ENCODE measurements at regions not wholly inside any gene's neighbourhood (a gene's known extent, or its start where the extent isn't known, plus 50 kb on each side); places are given as distances from the start of the nearest gene placed in this dataset.

DNA sequence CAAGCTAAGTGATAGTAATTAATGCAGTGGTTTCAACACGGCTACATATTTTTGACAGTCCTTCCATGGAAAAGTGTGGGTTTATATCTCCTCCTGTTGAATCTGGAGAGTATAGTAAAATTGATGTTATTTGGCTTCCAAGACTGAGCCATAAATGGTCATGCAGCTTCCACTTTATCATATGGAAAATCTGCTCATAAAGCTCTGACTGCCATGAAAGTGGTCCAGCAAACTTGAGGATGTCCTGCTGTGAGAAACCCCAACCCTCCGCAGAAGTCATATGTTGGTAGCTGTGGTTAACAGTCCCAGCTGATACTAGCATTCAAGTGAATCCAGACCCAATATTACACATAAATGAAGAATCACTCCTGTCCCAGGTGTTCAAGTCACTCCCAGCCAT lies 378.3 kb downstream of the KCTD16 start:
- no peak for DNase-seq
- Histone ChIP-seq H3K27ac (no peak overlapping the region), H3K9me3 (ENCODE audit: low read depth) (no peaks in the 10 kb centered on the region), H3K4me2 (ENCODE audit: unreplicated experiment) (no peak overlapping the region), H3F3A (ENCODE audit: insufficient read depth) (no peaks in the 10 kb centered on the region), H3K9ac (no peak overlapping the region), H4K20me1 (ENCODE audit: insufficient read depth) (no peaks in the 10 kb centered on the region), H3K27me3 (replicated peaks; ENCODE audit: insufficient read depth) (no peaks in the 10 kb centered on the region), H3K79me2 (ENCODE audit: insufficient read depth) (no peaks in the 10 kb centered on the region), H3K4me1 (ENCODE audit: insufficient read depth) (peaks cover 9% of the 10 kb centered on the region; the same call in 1 of the 2 replicates), H3K9me2 (ENCODE audit: insufficient read depth) (no peaks in the 10 kb centered on the region), H3K4me3 (no peak overlapping the region), H2AFZ (no peak overlapping the region), H3K36me3 (ENCODE audit: low read depth) (no peaks in the 10 kb centered on the region)
- in situ Hi-C loops (cut with MboI), result no loop called here
- TF ChIP-seq EZH2phosphoT487 (IDR thresholded peaks at IDR 0.05; ENCODE audit: insufficient read depth, low read depth) (no peak), EZH2 (IDR thresholded peaks at IDR 0.05; ENCODE audit: insufficient read depth, poor library complexity, severe bottlenecking) (no peak)
- WGBS, 2 experiments (ENCODE audit: low coverage in 1 of 2, low lambda C conversion rate in 2 of 2, missing lambda C conversion rate in 2 of 2), result 61 to 63% methylated on average over 2 of the region's 2 CpGs

DNA sequence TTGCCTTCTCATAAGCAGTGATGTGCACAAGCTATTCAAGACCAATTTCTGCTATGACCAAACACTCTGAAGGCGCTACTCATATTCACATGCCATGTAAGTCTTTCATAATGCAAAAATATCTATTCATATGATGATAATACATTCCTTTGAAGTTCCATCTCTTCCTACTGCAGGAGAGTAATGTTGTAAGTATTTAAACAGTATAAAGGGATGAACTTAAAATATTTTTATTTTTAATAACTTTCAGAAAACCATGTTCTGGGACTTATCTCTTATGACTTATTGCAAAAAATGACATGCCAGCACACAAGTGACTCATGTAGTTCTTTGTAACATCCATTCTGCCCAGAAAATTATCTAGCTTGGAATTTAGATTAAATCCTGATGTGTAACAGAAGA lies 376.4 kb downstream of the KCTD16 start:
- Histone ChIP-seq H3K9me2 (ENCODE audit: insufficient read depth) (no peaks in the 10 kb centered on the region), H3K4me2 (ENCODE audit: unreplicated experiment) (no peak overlapping the region), H3K36me3 (ENCODE audit: low read depth) (no peaks in the 10 kb centered on the region), H2AFZ (no peak overlapping the region), H3K4me1 (ENCODE audit: insufficient read depth) (peaks cover 9% of the 10 kb centered on the region; the same call in 1 of the 2 replicates), H3K79me2 (ENCODE audit: insufficient read depth) (no peaks in the 10 kb centered on the region), H4K20me1 (ENCODE audit: insufficient read depth) (no peaks in the 10 kb centered on the region), H3K27ac (no peak overlapping the region), H3K27me3 (replicated peaks; ENCODE audit: insufficient read depth) (no peaks in the 10 kb centered on the region), H3K9ac (no peak overlapping the region), H3F3A (ENCODE audit: insufficient read depth) (no peaks in the 10 kb centered on the region), H3K4me3 (no peak overlapping the region), H3K9me3 (ENCODE audit: low read depth) (no peaks in the 10 kb centered on the region)
- DNase-seq, result peak; percentile 44
- in situ Hi-C loops (cut with MboI), result no loop called here
- TF ChIP-seq EZH2phosphoT487 (IDR thresholded peaks at IDR 0.05; ENCODE audit: insufficient read depth, low read depth), result no peak
- TF ChIP-seq EZH2 (IDR thresholded peaks at IDR 0.05; ENCODE audit: insufficient read depth, poor library complexity, severe bottlenecking), result no peak
- 18% methylated on average over 1 of the region's 1 CpG for WGBS, 2 experiments (ENCODE audit: low coverage in 1 of 2, low lambda C conversion rate in 2 of 2, missing lambda C conversion rate in 2 of 2)

DNA sequence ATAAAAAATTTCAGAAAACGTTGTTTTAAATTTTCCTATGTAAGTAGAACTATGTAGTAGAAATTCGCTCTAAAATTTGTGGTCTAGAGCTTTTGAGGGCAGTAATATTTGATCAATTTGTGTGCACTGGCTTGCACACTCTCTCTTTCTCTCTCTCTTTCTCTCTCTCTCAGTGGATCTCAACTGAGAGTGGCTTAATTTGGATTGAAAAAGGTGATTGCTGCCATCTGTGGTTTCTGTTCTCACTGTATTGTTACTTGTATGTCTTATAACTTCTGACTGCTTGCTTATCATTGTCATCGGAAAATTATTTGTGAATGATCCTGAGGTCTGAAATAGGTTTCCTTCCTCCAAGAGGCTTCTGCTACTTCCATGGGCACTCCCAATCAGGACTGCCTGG lies 368.2 kb downstream of the KCTD16 start:
- H3F3A ChIP-seq (ENCODE audit: insufficient read depth), result no peaks in the 10 kb centered on the region
- in situ Hi-C loops (cut with MboI), result no loop called here
- no peaks in the 10 kb centered on the region for H3K79me2 ChIP-seq (ENCODE audit: insufficient read depth)
- no peaks in the 10 kb centered on the region for H3K27me3 ChIP-seq (replicated peaks; ENCODE audit: insufficient read depth)
- DNase-seq, result no peak
- H3K27ac ChIP-seq, result no peak overlapping the region
- no peak overlapping the region for H2AFZ ChIP-seq
- TF ChIP-seq EZH2 (IDR thresholded peaks at IDR 0.05; ENCODE audit: insufficient read depth, poor library complexity, severe bottlenecking) (no peak), EZH2phosphoT487 (IDR thresholded peaks at IDR 0.05; ENCODE audit: insufficient read depth, low read depth) (no peak)
- no peaks in the 10 kb centered on the region for H3K36me3 ChIP-seq (ENCODE audit: low read depth)
- H3K4me2 ChIP-seq (ENCODE audit: unreplicated experiment), result no peak overlapping the region
- no peaks in the 10 kb centered on the region for H3K9me2 ChIP-seq (ENCODE audit: insufficient read depth)
- 48 to 53% methylated on average over 3 of the region's 3 CpGs for WGBS, 2 experiments (ENCODE audit: low coverage in 1 of 2, low lambda C conversion rate in 2 of 2, missing lambda C conversion rate in 2 of 2)
- no peaks in the 10 kb centered on the region for H4K20me1 ChIP-seq (ENCODE audit: insufficient read depth)
- no peaks in the 10 kb centered on the region for H3K9me3 ChIP-seq (ENCODE audit: low read depth)
- no peaks in the 10 kb centered on the region for H3K4me1 ChIP-seq (ENCODE audit: insufficient read depth)
- H3K9ac ChIP-seq, result no peak overlapping the region
- H3K4me3 ChIP-seq, result no peak overlapping the region
